DMS153 (cell line): ENCODE measurements at regions not wholly inside any gene's neighbourhood (a gene's known extent, or its start where the extent isn't known, plus 50 kb on each side); places are given as distances from the start of the nearest gene placed in this dataset.
A peak's percentile ranks its signal among the peaks of the same experiment; 100 is the strongest.
"Not testable (repeated sequence)": the region's sequence is repeated elsewhere in the genome, so short reads cannot be mapped to it uniquely, and the experiment has no call there.

Experiments used
- DNase-seq: peaks from one replicate; lab custom pipeline; 2025; lab: John Stamatoyannopoulos, UW

- no peak for DNase-seq
Observed at GRCh38 chr5:50501491-50502228, 60.6 kb upstream of the EMB start.

DNA sequence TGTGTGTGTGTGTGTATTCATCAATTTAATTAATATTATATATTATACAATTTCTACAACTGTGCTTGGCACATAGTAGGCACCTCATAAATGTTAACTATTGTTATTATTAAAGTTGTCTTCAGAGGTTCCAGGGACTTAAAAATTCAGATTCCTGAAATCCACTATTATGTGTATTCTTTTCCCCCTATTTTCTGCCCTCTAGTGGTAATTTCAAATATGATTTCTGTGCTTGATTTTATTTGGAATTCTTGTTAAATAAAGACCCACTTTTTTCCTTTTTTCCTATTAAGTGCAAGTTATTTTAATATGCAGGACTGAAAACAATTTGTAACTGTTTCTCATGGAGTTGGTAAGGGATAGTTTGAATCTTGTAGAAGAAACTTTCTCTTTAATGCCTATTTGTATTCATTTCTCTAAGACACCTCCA lies 72.0 kb upstream of the EMB start:
- DNase-seq, result not testable (repeated sequence)

DNA sequence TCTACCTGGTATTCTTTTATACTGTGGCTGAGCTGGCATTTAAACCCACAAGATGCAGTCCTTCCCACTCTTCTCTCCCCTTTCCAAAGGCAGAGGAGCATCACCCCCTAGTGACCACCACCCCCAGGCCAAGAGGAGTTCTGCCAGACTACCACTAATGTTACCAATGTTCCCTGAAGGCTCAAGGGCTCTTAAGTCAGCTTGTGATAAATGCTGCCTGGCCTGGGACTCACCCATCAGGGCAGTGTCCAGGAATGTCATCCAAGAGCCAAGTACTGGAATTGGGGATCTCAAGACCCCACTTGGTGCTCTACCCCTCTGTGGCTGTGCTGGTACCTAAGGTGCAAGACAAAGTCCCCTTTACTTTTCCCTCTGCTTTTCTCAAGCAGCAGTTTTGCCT lies 80.0 kb upstream of the EMB start:
- DNase-seq, result not testable (repeated sequence)

GRCh38 chr5:50527514-50528060 lies 86.5 kb upstream of the EMB start:
- peak; percentile 37 for DNase-seq

DNA sequence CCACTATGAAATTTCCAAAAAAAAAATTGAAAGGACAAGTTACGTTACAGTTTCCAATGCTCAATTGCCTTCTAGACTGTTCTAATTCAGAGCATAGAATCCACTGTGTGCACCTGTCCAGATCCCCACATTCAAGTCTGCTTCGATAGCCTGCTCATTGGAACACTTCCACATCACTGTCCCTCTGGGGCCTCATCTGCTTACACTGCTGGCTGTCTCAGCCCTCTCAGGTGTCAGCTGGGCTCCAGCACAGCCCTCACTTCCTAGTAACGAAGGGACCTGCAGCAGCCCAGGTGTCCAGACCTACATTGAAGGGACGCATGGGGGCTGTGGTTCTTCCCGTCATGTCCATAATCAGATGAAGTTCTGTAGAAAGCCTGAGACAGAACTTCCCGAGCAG lies 94.3 kb upstream of the EMB start:
- no peak for DNase-seq

DNA sequence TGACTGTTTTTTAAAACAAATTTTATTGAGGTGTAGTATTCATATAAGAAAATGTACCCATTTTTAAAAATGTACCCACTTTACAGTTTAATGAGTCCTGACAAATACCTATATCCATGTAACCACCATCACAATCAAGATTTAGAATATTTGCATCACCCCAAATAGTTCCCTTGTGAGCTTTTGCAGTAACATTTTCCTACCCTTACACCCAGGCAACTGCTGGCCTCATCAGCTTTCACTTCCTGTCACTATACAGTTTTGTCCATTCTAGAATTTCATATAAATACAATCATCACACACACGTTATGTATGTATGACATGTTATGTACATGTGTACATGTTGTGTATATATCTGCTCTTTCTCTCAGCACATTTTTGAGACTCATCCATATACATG lies 96.4 kb upstream of the EMB start:
- DNase-seq, result not testable (repeated sequence)

DNA sequence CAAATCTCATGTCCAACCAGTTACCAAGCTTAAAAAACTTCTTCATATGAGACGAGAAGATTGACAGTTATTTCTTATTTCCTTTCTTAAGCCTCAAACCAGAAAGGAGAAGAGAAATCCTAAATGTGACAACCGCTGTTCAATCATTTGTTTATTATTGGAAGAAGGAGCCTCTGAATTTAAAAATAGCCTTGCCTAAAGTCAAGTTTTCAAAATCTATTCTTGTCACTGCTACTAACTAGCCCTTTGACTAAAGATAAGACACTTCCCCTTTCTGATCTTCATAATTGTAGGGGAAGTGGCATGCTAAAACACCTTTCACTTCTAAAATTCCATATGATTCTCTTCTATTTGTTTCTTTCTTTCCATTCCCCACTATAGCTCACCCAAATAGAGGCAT lies 106.2 kb upstream of the EMB start:
- no peak for DNase-seq

GRCh38 chr5:50550267-50550666 lies 109.2 kb upstream of the EMB start:
- DNase-seq, result no peak

GRCh38 chr5:50550993-50551392 lies 109.9 kb upstream of the EMB start:
- no peak for DNase-seq

DNA sequence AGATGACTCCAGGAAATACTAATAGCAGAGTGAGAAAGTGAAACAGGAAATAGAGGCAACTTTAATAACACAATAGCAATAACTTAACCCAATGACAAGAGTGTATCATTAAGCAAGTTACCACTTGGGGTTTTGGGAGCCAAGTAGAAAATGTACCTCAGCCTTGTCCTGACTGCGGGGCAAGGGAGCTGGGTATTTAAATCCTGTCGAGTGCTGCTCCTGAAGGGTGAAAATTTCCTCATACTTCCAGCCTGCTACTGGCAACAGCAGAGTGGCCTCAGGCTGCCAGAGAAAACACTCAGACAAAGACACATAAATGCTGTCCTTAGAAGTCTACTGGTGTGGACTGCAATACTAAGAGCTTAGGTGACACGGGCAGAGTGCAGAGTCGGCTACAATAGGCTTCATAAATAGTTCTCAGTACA lies 112.5 kb upstream of the EMB start:
- DNase-seq, result peak; percentile 51

DNA sequence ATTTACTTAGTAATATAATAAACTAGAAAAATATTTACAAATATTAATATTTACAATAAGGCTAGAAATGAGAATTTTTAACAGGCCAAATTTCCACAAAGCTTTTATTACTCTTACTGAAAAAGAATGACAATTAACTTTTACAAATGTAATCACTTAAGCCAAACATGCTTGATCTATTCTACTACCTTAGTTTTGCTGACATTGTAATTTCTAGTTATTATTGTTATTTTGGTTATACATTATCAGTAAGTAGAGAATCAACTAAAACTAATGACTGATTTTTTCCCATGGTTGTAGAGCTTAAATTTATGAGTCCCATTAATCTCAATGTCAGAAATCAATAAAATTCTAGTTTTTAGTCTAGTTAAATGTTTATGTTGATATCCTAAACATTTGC lies 107.8 kb upstream of the PARP8 start:
- not testable (repeated sequence) for DNase-seq

- no peak for DNase-seq
Observed at GRCh38 chr5:50559955-50560354, 106.5 kb upstream of the PARP8 start.

DNA sequence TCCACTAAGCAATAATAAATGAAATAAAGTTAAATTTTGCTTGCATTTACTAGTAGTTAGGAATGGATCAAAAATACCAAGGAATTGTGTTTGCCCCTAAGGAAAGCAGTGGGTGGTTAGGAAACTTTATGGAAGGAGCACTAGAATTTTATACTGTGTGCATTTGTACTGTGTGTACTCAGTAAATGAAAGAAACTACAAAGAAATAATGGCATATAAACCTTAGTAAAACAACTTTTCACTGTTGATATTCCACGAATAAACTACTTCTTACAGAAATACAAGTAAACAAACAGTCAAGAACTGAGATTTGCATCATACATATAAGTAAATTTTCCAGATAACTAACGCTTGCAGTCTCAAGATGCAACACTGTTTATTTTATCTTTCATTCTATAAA lies 103.7 kb upstream of the PARP8 start:
- DNase-seq, result no peak

- no peak for DNase-seq
Observed at GRCh38 chr5:50564079-50564478, 102.4 kb upstream of the PARP8 start.

GRCh38 chr5:50564558-50564957 lies 101.9 kb upstream of the PARP8 start:
- no peak for DNase-seq

GRCh38 chr5:50574121-50574520 lies 92.3 kb upstream of the PARP8 start:
- DNase-seq, result no peak

DNA sequence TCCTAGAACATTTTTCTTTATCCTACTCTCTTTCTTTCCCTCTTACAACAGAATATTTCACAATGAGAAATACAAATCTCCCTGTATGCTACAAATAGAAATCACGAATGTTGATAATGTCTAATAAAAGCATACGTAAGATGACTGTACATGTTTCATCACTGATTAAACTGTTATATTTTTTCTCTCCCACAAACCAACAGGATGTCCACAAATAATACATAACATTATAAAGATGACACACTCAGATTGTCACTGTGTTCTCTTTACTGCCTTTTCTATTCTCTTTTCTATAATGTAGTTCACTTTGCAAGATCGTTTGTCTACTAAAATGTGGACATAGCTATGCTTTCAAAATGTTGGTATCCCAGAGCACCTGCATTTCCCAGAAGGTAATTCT lies 90.7 kb upstream of the PARP8 start:
- DNase-seq, result no peak

GRCh38 chr5:50576265-50576664 lies 90.2 kb upstream of the PARP8 start:
- DNase-seq, result no peak

DNA sequence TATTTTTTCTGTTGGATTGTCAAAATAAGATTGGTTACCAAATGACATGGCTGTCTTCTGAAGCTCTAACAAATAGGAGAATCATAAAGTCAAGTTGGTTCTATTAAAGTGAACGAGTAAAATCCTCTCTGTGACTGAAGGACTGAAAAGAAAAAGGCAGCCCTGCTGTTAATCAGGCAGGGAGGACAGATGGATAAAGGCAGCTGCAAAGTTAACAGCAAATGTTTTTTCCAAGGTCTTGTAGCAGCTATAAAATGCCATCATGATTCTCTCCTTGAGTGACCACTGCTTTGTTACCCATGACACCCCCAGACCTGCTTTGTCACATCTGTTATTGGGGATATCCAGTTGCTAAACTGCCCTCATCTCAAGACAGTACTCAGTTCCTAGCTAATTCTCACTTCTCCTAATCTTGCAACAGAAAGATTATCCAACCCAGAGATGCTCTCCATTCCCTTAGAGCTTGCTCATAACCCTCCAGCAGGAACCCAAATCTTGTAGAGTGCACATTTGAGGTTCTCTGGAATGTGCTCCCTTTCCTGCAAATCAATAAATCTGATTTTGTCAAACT lies 89.7 kb upstream of the PARP8 start:
- no peak for DNase-seq

DNA sequence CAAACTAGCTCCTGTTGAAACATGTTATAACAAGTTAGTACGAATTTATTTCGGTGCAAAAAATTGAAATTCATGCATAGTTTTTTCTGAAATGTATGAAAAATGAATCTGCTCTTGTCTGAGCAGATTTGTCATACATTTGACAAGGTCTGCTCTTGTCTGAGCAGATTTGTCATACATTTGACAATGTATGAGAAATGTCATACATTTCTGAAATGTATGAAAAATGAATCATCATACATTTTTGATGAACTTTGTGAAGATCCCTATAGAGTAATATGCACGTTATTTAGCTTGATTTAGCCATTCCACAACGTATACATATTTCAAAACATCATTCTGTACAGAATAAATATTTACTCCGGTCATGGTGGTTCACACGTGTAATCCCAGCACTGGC lies 85.9 kb upstream of the PARP8 start:
- DNase-seq, result no peak

GRCh38 chr5:50581845-50582244 lies 84.6 kb upstream of the PARP8 start:
- DNase-seq, result not testable (repeated sequence)

DNA sequence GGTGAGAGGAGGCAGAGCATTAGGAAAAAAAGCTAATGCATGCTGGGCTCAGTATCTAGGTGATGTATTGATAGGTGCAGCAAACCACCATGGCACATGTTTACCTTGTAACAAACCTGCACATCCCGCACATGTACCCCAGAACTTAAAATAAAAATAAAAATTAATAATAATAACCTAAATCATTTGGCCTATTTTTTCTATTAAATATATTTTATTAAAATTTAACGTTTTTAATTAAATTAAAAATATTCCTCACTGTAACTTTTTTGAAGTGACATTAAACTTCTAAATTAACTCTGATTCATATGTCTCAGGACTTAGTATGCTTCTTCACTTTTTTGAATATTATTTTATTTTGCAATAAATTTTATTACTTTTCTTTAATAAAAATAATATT lies 83.7 kb upstream of the PARP8 start:
- DNase-seq, result no peak

- DNase-seq, result no peak
Observed at GRCh38 chr5:50583621-50584020, 82.8 kb upstream of the PARP8 start.

GRCh38 chr5:50588471-50588870 lies 78.0 kb upstream of the PARP8 start:
- not testable (repeated sequence) for DNase-seq
